Glomerular visceral epithelial cell (primary cell): ENCODE measurements at regions not wholly inside any gene's neighbourhood (a gene's known extent, or its start where the extent isn't known, plus 50 kb on each side); places are given as distances from the start of the nearest gene placed in this dataset.
A peak's percentile ranks its signal among the peaks of the same experiment; 100 is the strongest.
"Not testable (repeated sequence)": the region's sequence is repeated elsewhere in the genome, so short reads cannot be mapped to it uniquely, and the experiment has no call there.

ENCODE experiments used
- DNase-seq: peaks from one replicate; pipeline ENCODE4 v3.0.0-alpha.2; 2016; ENCODE audit errors: extremely low spot score

DNA sequence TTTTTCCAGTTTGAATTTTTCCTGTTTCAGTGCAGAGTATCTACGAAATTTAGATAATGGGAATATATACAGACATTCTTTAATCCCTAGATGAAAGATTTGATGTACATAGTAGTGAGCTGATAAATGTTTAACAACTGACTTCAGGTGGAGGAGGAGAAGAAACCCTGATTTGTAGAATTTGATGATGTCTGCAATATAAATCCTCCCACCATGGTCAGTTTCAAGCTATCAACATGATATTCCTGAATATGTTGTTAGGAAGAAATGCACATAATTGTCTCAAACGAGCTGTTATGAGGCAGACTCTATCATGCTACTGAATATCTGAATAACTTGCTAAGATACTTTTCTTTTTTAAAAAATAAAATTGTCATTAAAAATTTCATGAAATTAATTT, 629.3 kb upstream of the LRRN3 start:
- DNase-seq = no peak

DNA sequence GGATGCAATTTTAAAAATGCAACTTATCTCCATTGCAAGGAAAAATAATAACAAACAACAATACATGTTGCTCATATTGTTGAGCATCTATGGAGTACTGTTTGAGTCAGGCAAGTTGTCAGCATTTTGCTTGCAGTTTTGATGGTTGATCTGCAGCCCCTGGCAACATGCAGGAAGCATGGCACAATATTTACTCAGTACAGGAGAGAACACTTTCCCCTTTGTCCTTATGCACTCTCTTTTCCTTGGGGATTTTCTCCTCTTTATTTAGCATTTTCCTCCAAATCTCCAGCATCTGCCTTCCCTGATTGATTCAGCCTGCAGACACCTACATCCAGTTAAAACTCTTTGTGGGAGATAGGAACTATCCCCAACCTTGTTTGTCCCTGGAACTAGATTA, 620.5 kb upstream of the LRRN3 start:
- no peak for DNase-seq

DNA sequence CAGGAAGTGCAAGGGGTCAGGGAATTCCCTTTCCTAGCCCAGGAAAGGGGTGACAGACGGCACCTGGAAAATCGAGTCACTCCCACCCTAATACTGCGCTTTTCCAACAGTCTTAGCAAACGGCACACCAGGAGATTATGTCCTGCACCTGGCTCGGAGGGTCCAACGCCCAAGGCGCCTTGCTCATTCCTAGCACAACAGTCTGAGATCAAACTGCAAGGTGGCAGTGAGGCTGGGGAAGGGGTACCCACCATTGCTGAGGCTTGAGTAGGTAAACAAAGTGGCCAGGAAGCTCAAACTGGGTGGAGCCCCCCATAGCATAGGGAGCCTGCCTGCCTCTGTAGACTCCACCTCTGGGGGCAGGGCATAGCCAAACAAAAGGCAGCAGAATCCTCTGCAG, 618.5 kb upstream of the LRRN3 start:
- DNase-seq = not testable (repeated sequence)

GRCh38 chr7:110480964-110481363, 610.0 kb upstream of the LRRN3 start:
- DNase-seq = no peak

DNA sequence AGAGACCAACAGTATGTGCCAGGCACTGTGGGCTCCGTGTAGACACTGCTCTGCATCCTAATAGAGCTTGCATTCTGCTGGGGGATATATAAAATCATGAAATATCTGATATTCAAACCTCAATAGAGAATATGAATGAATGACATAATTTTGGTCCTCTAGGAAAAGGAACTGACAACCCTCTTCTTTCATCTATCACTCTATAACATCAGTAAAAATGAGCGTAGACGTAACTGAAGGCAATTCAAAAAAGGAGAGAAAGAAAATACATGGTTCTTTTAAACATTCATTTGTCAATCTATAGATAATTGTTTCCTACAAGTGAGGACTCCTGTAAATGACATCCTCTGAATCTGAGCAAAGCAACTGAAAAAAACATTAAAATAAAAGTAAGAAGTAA, 607.4 kb upstream of the LRRN3 start:
- no peak for DNase-seq

DNA sequence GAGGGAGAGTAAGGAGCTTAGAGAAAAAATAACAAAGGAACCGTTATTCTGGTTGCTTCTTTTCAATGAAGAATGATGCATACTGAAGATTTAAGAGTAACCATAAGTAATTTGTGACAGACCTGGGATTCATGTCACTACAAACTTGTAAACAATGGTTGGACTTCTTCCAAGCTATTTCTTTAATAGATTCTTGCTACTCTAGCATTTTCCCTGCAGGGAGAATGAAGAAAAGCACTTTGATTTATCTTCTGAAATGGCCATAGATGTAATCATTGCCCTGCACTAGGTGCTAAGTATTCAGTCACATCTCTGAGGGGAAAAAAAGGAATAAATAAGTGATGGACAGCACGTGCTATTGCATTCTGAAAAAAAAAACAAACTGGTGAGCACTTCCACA, 606.6 kb upstream of the LRRN3 start:
- no peak for DNase-seq

DNA sequence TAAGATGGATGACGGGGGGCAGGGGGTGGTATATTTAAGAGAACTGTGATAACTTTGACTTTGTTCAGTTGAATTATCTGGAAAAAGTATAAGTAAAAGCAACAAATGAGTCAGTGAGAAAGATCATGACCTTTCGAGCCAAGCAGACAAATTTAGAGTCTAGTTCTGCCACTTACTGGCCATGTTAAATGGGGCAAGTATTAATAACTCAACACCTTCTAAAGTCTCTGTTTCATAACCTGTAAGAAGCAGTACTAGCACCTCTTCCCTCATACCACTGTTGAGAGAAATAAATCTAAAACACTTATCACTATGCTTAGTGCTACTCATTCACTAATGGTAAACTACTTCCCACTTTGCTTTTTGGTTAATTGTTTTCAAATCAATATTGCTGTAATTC, 604.4 kb upstream of the LRRN3 start:
- DNase-seq = no peak

GRCh38 chr7:110502888-110503465, 588.0 kb upstream of the LRRN3 start:
- DNase-seq = peak; percentile 7

GRCh38 chr7:110507369-110507768, 583.6 kb upstream of the LRRN3 start:
- DNase-seq = no peak

- no peak for DNase-seq
Measured at GRCh38 chr7:110507832-110508231, 583.1 kb upstream of the LRRN3 start.

DNA sequence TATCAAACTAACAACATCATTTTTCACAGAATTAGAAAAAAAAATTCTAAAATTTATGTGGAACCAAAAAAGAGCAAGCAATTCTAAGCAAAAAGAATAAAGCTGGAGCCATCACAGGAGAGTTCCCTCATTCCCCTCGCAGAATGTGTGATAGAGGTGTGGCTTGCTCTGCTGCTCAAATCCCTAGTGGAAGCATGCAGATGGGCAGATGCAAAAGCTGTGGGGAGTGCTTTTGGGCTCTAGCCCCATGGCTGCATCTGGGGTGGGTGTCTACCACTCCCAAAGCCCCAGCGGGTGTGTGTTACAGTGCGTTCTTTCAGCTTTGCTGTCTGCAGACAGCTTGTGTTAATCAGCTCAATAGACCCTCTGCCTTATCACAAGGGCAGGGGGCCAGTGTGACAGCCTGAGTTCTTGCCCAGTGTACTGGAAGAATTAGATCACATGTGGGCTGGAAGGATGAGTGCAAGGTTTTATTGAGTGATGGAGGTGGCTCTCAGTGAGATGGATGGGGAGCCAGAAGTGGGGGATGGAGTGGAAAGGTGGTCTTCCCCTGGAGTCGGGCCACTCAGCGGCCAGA, 575.9 kb upstream of the LRRN3 start:
- not testable (repeated sequence) for DNase-seq

DNA sequence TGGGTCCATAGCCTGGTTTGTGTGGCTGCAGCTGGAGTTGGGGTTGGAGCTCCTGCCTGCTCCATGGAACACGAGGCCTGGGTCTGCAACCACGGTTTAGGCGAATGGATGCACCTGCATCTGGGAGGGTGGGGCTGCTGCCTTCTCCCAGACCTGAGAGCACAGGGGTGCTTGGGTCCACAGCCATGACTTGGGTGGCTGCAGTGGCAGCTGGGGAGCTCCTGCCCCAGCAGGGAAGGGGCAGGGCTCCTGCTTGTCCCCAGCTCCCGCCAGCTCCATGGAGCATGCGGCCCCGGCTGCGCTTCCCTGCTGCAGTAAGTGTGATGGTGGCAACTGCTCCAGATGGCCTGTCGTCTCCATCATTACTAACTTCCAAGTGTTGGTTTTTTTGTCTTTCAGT, 571.1 kb upstream of the LRRN3 start:
- no peak for DNase-seq

- DNase-seq = no peak
Measured at GRCh38 chr7:110521357-110521911, 569.5 kb upstream of the LRRN3 start.

DNA sequence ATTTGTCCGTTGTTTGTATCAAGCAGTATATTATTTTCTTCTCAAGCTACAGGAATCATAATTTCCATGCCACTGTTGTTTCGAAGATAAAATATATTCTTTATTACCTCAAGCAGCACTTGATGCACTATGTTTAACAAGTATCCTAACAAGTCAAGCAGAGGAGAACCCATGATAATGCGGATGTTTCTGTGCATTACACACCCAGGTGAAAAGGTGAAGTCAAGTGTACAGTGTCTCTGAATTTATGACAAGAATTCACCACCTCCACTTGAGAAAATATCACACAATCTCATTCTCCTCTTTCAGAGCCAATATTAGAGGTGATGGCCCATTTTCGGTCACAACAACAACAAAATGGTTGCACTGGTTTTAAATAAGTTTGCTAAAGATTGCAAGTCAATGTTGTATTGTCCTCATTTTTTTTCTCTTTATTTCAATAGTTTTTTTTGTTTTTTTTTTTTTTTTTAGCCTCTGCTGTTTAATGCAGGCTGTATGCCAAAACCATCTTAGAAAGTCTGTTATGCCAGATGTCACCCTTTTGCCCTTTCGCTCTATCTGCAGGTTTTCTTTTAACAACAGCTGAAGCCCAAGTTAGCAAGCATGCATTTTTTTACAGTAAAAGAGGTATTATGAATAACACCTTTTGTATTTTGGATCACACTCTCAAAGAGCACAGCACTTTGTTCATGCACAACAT, 568.7 kb upstream of the LRRN3 start:
- DNase-seq = no peak

- no peak for DNase-seq
Measured at GRCh38 chr7:110522761-110523200, 568.1 kb upstream of the LRRN3 start.

- no peak for DNase-seq
Measured at GRCh38 chr7:110529175-110529574, 561.8 kb upstream of the LRRN3 start.

GRCh38 chr7:110531186-110531585, 559.7 kb upstream of the LRRN3 start:
- DNase-seq = no peak

GRCh38 chr7:110534241-110534931, 556.5 kb upstream of the LRRN3 start:
- DNase-seq = peak; percentile 51

GRCh38 chr7:110539216-110539615, 551.7 kb upstream of the LRRN3 start:
- DNase-seq = no peak

DNA sequence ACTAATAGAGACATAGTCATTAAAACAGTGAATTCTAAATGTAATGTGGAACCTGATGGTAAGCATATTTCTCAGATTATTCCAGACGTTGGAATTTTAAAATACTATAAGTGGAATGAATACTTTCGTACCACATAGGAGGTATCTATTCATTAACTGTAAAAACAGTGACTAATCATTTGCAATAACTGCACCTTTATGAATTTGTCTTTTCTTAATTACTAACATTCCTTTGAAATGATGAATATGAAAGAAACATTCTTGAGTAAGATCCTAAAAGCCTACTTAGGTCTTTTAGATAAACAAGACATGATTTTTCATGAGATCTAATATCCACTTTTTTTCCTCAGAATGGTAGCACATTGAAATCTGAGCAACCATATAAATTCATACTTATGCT, 549.0 kb upstream of the LRRN3 start:
- DNase-seq = no peak

- no peak for DNase-seq
Measured at GRCh38 chr7:110544194-110544593, 546.7 kb upstream of the LRRN3 start.

DNA sequence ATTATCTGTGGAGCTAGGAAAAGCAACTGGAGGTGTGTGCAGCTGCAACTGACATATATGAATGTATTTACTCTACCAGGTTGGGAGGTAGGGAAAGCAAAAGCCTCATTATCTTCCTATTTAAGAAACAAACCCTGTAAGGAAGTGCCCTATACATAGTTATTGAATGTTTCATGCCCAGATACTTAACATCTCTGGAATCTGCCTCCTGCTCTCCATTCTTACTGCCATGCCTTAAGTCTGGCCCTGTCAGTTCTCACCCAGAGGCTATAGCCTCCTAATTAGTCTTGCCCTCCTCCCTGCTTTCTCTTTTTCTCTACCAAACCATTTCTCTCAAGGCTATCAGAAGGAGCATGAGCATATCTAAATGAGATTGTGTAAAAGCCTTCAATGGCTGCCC, 542.6 kb upstream of the LRRN3 start:
- no peak for DNase-seq

DNA sequence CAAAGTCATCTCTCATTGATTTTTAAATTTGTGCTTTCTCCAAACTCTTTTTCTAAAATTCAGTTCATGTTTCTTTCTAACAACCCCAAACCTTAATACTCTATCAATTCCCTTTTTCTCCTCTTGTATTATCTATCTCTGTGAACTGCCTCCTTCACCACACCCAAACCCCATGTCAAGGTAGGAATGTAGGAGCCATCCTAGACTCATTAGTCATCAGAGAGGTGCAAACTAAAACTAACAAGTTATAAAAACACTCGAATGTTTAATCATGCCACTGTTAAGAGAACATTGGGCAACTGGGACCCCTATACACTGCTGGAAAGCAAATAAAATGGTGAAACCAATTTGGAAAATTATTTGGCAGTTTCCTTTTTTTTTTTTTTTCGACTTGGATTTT, 533.8 kb upstream of the LRRN3 start:
- no peak for DNase-seq
